Stimulated activated naive CD8-positive, alpha-beta T cell treated with anti-CD3 and anti-CD28 coated beads, Interleukin-15, amount 100 ng/mL, for 72 hours (primary cell): ENCODE measurements at regions not wholly inside any gene's neighbourhood (a gene's known extent, or its start where the extent isn't known, plus 50 kb on each side); places are given as distances from the start of the nearest gene placed in this dataset.
"Not testable (repeated sequence)": the region's sequence is repeated elsewhere in the genome, so short reads cannot be mapped to it uniquely, and the experiment has no call there.

ENCODE experiments used
- ATAC-seq: fragments of 150-1000 bp; cut with Tn5 transposase; 2 replicates; pipeline ENCODE4 v1.10.0; 2021; ENCODE audit warnings: mild to moderate bottlenecking, moderate library complexity
- DNase-seq, 2 donors: peaks; one replicate each; pipeline ENCODE4 v3.0.0; 2021 to 2022
- H3K27ac Mint-ChIP-seq, 2 donors: one replicate each; pipeline ENCODE4 v1.8.0; 2022; ENCODE audit warnings: mild to moderate bottlenecking in 2 of 2, mixed read lengths in 2 of 2, moderate library complexity in 2 of 2
- H3K27me3 Mint-ChIP-seq: one replicate; pipeline ENCODE4 v1.8.0; 2022; ENCODE audit warnings: mixed read lengths
- H3K4me1 Mint-ChIP-seq: one replicate; pipeline ENCODE4 v1.8.0; 2022; ENCODE audit warnings: mild to moderate bottlenecking, mixed read lengths
- H3K4me3 Mint-ChIP-seq, 2 donors: one replicate each; pipeline ENCODE4 v1.8.0; 2022; ENCODE audit warnings: mild to moderate bottlenecking in 2 of 2, mixed read lengths in 2 of 2, moderate library complexity in 1 of 2
- H3K9me3 Mint-ChIP-seq, 2 donors: one replicate each; pipeline ENCODE4 v1.8.0; 2022; ENCODE audit warnings: mixed read lengths in 2 of 2

DNA sequence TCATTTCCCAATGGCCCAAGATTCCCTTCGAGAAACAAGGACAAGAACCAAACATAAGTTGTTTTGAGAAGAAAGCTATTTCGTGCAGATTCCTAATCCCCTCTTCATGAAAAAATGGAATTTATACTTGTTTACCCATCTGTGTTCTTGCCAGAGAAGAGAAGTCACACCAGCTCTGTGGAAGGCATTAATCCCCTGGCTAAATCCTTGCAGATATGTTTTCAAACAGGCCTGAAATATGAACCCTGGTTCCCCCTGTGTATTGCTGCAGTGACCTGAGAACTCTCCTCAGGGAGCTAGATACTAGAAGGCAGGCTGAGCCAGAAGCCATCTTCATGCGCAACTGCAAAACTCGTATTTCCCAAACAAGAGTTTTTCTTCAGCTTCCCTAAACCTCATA is 337.7 kb downstream of the NEK10 start:
- ATAC-seq (no peak), DNase-seq (no peak)
- H3K27ac Mint-ChIP-seq = no peak overlapping the region
- H3K27me3 Mint-ChIP-seq = no peaks in the 10 kb centered on the region
- H3K4me3 Mint-ChIP-seq = no peak overlapping the region
- H3K9me3 Mint-ChIP-seq = peaks cover 3 to 4% of the 10 kb centered on the region in 2 donors
- H3K4me1 Mint-ChIP-seq = no peaks in the 10 kb centered on the region

DNA sequence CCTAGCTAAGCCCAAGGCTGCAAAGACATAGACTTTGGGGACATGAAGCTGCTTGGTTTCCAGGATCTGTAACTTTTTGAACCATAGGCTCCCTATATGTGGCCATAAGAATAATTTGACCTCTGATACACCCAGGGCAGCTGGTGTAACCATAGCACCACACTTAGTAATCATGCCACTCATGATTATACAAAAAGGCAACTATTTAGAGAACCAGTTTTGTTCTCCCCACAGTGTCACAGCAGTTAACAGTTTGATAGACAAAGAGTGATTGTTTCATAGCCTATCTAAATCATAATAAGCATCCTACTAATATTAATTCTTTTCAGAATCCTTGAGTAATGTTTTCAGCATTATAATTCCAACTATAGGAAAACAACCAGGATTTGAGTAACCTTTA is 334.9 kb downstream of the NEK10 start:
- Mint-ChIP-seq H3K4me1 (no peaks in the 10 kb centered on the region), H3K9me3 (peaks cover 6% of the 10 kb centered on the region in 2 donors), H3K27ac (no peak overlapping the region), H3K4me3 (no peak overlapping the region), H3K27me3 (no peaks in the 10 kb centered on the region)
- no peak for DNase-seq
- ATAC-seq = no peak

DNA sequence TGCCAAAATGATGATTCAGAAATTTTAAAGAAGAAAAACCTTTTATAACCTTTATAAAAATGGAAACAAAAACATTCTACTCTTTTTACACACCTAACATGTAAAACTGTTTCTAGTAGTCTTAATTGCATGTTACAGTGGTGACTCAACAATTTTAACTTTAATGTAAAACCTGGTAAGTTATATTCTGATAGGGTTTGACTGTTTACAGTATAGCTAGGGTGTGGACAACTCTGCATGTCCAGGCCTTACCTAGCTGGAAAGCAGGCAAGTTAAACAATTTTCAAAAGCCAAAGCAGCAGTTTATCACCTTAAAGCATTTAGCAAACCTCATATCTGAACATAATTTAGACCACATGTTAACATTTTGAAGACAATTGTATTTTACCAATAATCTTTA is 328.5 kb downstream of the NEK10 start:
- no peak overlapping the region for H3K4me3 Mint-ChIP-seq
- H3K27me3 Mint-ChIP-seq = no peaks in the 10 kb centered on the region
- DNase-seq (no peak), ATAC-seq (no peak)
- H3K27ac Mint-ChIP-seq = no peak overlapping the region
- peaks cover 6% of the 10 kb centered on the region in 2 donors for H3K9me3 Mint-ChIP-seq
- H3K4me1 Mint-ChIP-seq = no peaks in the 10 kb centered on the region

DNA sequence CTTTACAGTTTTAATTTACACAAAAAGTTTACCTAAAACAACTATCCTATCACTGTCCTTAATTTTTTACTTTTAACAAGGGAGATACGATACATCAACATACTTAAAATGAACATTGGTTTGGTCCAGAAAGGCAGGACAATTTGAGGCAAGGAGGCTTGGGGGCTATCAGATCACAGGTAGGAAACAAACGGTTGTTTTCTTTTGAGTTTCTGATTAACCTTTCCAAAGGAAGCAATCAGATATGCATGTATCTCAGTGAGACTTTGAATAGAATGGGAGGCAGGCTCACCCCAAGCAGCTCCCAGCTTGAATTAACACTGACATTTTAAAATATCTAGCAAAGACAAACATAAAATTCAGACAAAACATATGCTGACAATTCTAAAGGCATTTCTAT is 326.6 kb downstream of the NEK10 start:
- H3K27ac Mint-ChIP-seq, H3K4me3 Mint-ChIP-seq, H3K27me3 Mint-ChIP-seq, H3K9me3 Mint-ChIP-seq, H3K4me1 Mint-ChIP-seq, DNase-seq, ATAC-seq: not testable (repeated sequence)

DNA sequence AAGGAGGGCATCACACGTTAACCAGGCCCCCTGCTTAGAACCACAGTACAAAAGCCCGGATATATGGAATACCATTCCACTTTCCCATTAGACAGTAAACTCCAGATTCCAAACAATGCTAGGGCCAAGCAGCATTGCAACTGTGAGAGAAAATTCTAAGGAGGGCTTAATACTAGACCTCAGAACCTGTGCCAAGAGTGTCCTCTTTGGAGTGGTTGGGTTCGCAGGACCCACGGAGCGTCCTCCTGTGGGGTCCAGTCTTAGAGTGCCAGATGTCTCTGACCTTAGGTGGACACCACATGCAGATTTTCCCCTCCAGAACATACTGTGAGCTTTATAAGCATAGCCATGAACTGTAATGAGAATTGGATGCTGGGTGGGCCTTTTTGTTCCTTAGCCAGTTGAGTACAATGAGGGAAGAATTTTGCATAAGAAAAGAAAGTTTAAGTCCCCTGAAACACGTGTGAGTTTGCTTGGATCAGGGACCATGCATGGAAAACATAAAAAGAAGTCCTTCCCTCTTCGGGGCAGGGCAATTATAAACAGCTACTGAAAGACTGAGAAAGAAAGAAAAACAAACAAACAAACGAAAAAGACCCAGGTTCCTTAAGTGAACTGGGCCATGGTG is 325.7 kb downstream of the NEK10 start:
- ATAC-seq = no peak
- no peaks in the 10 kb centered on the region for H3K27me3 Mint-ChIP-seq
- no peak overlapping the region for H3K27ac Mint-ChIP-seq
- peaks cover 0 to 4% of the 10 kb centered on the region in 2 donors for H3K9me3 Mint-ChIP-seq
- no peak for DNase-seq
- no peak overlapping the region for H3K4me3 Mint-ChIP-seq
- H3K4me1 Mint-ChIP-seq = no peaks in the 10 kb centered on the region

DNA sequence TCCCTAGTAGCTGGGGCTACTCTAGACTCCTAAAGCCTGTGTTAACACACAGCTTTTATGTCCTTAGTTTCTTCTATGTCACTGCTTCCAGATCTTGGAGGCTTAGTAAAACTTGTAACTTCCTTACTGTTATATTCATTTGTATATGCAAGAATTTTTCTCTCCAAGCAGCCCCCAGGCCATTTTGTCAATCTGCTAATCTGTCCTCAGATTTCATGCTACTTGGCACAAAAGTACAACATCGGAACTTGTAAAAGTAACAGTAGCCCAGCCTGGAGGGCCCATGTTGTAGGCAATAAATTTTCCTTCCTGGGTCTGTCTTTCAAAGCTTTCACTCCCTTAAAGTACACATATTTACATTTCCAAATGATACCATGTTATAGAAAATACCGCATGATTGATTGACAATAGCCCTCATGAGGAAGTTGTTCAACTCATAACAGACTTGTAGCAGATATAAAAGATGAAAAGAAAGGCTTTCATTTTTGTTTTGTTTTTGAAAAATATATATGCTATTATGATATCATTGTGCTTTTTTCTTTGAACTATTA is 324.2 kb downstream of the NEK10 start:
- DNase-seq (no peak), ATAC-seq (no peak)
- H3K4me3 Mint-ChIP-seq = no peak overlapping the region
- no peaks in the 10 kb centered on the region for H3K4me1 Mint-ChIP-seq
- no peaks in the 10 kb centered on the region for H3K27me3 Mint-ChIP-seq
- no peak overlapping the region for H3K27ac Mint-ChIP-seq
- H3K9me3 Mint-ChIP-seq = peaks cover 0 to 14% of the 10 kb centered on the region in 2 donors

DNA sequence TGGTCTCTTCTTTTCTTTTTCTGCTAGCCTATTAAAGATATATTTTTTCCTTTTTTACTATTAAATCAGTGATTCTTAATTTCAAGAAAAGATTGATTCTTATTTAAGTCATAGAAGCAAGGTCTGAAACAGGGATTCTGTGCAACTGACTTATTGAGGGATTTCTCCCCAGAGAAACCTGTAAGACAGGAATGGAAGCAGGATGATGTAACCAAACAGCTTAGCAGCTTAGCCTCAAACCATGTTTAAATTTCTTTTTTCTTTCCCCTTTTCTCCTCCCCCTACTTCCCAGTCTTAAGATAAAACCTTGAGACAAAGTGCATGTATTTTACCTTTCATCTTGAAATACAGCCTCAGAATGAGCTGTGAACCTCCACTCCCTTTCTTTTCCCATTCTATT is 322.8 kb downstream of the NEK10 start:
- no peaks in the 10 kb centered on the region for H3K4me1 Mint-ChIP-seq
- no peak overlapping the region for H3K4me3 Mint-ChIP-seq
- H3K27ac Mint-ChIP-seq = no peak overlapping the region
- no peaks in the 10 kb centered on the region for H3K27me3 Mint-ChIP-seq
- H3K9me3 Mint-ChIP-seq = peaks cover 0 to 25% of the 10 kb centered on the region in 2 donors
- DNase-seq (no peak), ATAC-seq (no peak)

DNA sequence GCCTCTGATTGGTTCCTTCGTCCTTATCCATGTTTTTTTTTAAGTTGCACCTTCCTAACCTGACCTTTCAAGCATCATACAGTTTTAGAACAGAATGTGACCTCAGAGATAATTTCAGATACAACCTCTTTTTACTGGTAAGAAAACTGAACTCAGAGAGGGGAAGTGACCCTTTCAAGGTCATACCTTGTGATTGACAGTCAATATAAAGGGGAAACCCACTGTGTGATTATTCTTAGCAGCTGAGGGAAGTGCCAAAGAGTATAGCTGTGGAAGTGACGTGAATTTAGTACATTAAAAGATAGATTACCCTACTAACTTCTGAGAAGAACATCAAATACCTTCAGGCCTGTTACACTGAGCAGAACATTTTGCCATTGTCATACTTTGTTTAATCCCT is 319.4 kb downstream of the NEK10 start:
- peaks cover 15 to 57% of the 10 kb centered on the region in 2 donors for H3K9me3 Mint-ChIP-seq
- DNase-seq (no peak), ATAC-seq (no peak)
- no peak overlapping the region for H3K27ac Mint-ChIP-seq
- no peaks in the 10 kb centered on the region for H3K27me3 Mint-ChIP-seq
- H3K4me3 Mint-ChIP-seq = no peak overlapping the region
- H3K4me1 Mint-ChIP-seq = no peaks in the 10 kb centered on the region

DNA sequence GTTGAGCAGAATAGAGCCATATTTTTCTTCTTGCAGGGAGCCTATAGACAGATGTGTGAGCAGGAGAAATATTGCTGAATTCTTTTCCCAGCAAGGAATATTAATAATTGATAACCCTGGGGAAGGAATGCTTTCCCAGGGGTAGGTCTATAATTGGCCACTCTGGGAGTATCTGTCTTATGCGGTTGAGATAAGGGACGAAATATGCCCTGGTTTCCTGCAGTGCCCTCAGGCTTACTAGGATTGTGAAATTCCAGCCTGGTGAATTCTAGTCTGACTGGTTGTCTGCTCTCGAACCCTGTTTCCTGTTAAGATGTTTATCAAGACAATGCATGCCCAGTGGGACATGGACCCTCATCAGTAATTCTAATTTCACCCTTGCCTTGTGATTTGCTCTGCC is 317.7 kb downstream of the NEK10 start:
- H3K4me1 Mint-ChIP-seq, H3K4me3 Mint-ChIP-seq, H3K27me3 Mint-ChIP-seq, ATAC-seq, H3K27ac Mint-ChIP-seq, DNase-seq: not testable (repeated sequence)
- H3K9me3 Mint-ChIP-seq = peaks cover 17 to 71% of the 10 kb centered on the region in 2 donors

DNA sequence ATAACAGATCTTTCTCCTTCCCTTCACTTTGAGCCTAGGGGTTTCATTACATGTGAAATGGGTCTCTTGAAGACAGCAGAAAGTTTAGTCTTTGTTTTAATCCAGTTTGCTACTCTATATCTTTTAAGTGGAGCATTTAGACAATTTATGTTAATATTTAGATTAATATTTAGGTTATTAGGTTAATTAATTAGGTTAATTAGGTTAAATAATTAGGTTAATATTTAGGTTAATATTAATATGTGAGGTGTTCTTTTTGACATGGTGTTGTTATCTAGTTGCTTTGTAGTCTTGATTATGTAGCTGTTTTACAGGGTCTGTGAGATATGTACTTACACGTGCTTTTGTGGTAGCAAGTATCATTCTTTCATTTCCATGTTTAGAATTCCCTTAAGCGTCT is 312.9 kb downstream of the NEK10 start:
- Mint-ChIP-seq H3K4me1 (no peaks in the 10 kb centered on the region), H3K9me3 (peaks cover 22 to 46% of the 10 kb centered on the region in 2 donors), H3K4me3 (no peak overlapping the region), H3K27me3 (no peaks in the 10 kb centered on the region), H3K27ac (no peak overlapping the region)
- ATAC-seq = no peak
- DNase-seq = no peak

DNA sequence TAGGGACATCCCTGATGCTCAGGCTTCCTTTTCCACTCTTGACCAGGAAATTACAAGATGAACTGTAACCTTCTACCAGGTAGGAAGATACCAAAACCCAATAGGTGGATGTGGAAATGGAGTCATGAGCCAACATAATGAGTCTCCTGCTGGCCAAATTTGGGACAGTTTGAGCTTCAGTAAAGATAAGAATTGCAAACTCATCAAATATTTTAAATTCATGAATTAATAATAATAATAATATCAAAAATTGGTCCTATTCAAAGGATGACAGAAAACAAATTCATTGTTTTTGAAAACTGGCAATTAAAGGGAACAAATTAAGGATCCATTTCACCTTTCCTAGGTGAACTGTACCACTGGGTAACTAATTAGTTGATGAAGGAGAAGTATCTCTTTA is 309.7 kb downstream of the NEK10 start:
- ATAC-seq (no peak), DNase-seq (no peak)
- Mint-ChIP-seq H3K27ac (no peak overlapping the region), H3K4me3 (no peak overlapping the region), H3K27me3 (no peaks in the 10 kb centered on the region), H3K4me1 (no peaks in the 10 kb centered on the region), H3K9me3 (peaks cover 9 to 17% of the 10 kb centered on the region in 2 donors)
